SK-N-SH (cell line): ENCODE measurements at regions not wholly inside any gene's neighbourhood (a gene's known extent, or its start where the extent isn't known, plus 50 kb on each side); places are given as distances from the start of the nearest gene placed in this dataset.
A peak's percentile ranks its signal among the peaks of the same experiment; 100 is the strongest.

ENCODE experiments used
- ELF1 ChIP-seq: IDR thresholded peaks from 2 replicates; pipeline ENCODE4 v1.4.0; 2012
- EP300 ChIP-seq, 2 experiments: IDR thresholded peaks; 2 replicates each; pipeline versions ENCODE4 v1.4.0 to v1.6.1; 2012; ENCODE audit warnings: borderline replicate concordance in 1 of 2, low read depth in 1 of 2, low read length in 1 of 2
- MXI1 ChIP-seq: IDR thresholded peaks from 2 replicates; pipeline ENCODE4 v1.6.1; 2012; ENCODE audit warnings: mild to moderate bottlenecking, low read depth, low read length, improper control_type of control experiment
- RAD21 ChIP-seq: IDR thresholded peaks from 2 replicates; pipeline ENCODE4 v1.6.1; 2012; ENCODE audit warnings: mild to moderate bottlenecking, low read length
- TF ChIP-seq, protein P1 (sequence below): fragments of 200-600 bp; sonication (generic); IDR thresholded peaks from 2 replicates; pipeline ENCODE4 v1.6.1; 2017; ENCODE audit warnings: antibody characterized with exemption, mild to moderate bottlenecking, moderate library complexity
- TF ChIP-seq, protein P2 (sequence below): IDR thresholded peaks from 2 replicates; pipeline ENCODE4 v1.6.1; 2012; ENCODE audit warnings: mild to moderate bottlenecking, low read depth, low read length, moderate library complexity

DNA sequence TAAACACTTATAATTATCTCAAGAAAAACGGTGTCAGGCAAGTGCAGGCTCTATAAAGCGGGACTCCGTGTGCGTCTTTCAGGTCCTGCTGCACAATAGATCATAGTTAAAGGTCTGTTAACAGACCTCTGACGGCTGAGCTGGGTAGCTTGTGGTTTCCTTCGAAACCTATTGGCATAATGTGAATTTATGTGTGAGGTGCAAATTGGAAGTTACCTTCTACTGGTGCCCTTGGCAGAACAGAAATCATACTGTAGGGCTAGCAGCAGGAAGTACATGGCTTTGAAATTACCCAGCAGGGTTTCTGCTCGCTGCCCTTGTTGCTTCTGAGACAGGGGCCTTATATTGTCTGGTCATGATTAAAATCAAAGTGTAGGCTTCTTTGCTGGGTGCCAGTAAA lies 216.4 kb upstream of the HAND2 start:
- TF ChIP-seq, protein P1, sequence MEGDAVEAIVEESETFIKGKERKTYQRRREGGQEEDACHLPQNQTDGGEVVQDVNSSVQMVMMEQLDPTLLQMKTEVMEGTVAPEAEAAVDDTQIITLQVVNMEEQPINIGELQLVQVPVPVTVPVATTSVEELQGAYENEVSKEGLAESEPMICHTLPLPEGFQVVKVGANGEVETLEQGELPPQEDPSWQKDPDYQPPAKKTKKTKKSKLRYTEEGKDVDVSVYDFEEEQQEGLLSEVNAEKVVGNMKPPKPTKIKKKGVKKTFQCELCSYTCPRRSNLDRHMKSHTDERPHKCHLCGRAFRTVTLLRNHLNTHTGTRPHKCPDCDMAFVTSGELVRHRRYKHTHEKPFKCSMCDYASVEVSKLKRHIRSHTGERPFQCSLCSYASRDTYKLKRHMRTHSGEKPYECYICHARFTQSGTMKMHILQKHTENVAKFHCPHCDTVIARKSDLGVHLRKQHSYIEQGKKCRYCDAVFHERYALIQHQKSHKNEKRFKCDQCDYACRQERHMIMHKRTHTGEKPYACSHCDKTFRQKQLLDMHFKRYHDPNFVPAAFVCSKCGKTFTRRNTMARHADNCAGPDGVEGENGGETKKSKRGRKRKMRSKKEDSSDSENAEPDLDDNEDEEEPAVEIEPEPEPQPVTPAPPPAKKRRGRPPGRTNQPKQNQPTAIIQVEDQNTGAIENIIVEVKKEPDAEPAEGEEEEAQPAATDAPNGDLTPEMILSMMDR, result no peak
- TF ChIP-seq ELF1 (no peak), RAD21 (peak; percentile 8; the same call in 1 of the 2 replicates), MXI1 (no peak), EP300 (IDR thresholded peaks at IDR 0.05; ENCODE audit: borderline replicate concordance in 1 of 2, low read depth in 1 of 2, low read length in 1 of 2) (peak in 1 of 2 experiments; percentile 59; a peak in 1 of 4 replicates)
- TF ChIP-seq, protein P2, sequence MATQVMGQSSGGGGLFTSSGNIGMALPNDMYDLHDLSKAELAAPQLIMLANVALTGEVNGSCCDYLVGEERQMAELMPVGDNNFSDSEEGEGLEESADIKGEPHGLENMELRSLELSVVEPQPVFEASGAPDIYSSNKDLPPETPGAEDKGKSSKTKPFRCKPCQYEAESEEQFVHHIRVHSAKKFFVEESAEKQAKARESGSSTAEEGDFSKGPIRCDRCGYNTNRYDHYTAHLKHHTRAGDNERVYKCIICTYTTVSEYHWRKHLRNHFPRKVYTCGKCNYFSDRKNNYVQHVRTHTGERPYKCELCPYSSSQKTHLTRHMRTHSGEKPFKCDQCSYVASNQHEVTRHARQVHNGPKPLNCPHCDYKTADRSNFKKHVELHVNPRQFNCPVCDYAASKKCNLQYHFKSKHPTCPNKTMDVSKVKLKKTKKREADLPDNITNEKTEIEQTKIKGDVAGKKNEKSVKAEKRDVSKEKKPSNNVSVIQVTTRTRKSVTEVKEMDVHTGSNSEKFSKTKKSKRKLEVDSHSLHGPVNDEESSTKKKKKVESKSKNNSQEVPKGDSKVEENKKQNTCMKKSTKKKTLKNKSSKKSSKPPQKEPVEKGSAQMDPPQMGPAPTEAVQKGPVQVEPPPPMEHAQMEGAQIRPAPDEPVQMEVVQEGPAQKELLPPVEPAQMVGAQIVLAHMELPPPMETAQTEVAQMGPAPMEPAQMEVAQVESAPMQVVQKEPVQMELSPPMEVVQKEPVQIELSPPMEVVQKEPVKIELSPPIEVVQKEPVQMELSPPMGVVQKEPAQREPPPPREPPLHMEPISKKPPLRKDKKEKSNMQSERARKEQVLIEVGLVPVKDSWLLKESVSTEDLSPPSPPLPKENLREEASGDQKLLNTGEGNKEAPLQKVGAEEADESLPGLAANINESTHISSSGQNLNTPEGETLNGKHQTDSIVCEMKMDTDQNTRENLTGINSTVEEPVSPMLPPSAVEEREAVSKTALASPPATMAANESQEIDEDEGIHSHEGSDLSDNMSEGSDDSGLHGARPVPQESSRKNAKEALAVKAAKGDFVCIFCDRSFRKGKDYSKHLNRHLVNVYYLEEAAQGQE, result no peak
